Testis (tissue), 2 donors: ENCODE measurements at regions not wholly inside any gene's neighbourhood (a gene's known extent, or its start where the extent isn't known, plus 50 kb on each side); places are given as distances from the start of the nearest gene placed in this dataset.

Source experiments
- DNase-seq: peaks from one replicate; pipeline ENCODE4 v3.0.0-alpha.2; 2019
- H3K27ac ChIP-seq, 2 donors: fragments of 200-600 bp; sonication (generic); one replicate each; pipeline ENCODE4 v1.5.1; 2019
- H3K27me3 ChIP-seq: fragments of 200-600 bp; sonication (generic); one replicate; pipeline ENCODE4 v1.5.1; 2019
- H3K36me3 ChIP-seq: fragments of 200-600 bp; sonication (generic); one replicate; pipeline ENCODE4 v1.5.1; 2017; ENCODE audit warnings: low read depth; ENCODE audit errors: missing control alignments
- H3K4me1 ChIP-seq: fragments of 200-600 bp; sonication (generic); one replicate; pipeline ENCODE4 v1.5.1; 2019
- H3K4me3 ChIP-seq, 2 donors: fragments of 200-600 bp; sonication (generic); one replicate each; pipeline ENCODE4 v1.5.1; 2017 to 2019
- H3K9me3 ChIP-seq: fragments of 200-600 bp; sonication (generic); one replicate; pipeline ENCODE4 v1.5.1; 2017
- POLR2A ChIP-seq: fragments of 450-650 bp; IDR thresholded peaks from one replicate; pipeline ENCODE4 v1.6.1; 2017; ENCODE audit warnings: antibody characterized with exemption, mild to moderate bottlenecking, moderate library complexity
- WGBS, 2 donors: methylation state at CpG; one replicate each; pipeline ENCODE4 v1.1.5; 2018; 5-methylcytosine and 5-hydroxymethylcytosine counted together
- intact Hi-C: fragments of 100-400 bp; cut with DNase I; formaldehyde crosslinking; loops from one replicate; pipeline ENCODE4 v1.15.1; 2023; ENCODE audit warnings: low total_unique reads
- TF ChIP-seq, protein P1 (sequence below), 3 experiments: fragments of 450-650 bp in 2 of 3; fragments of 200-600 bp in 1 of 3; sonication (generic) in 1 of 3; IDR thresholded peaks; one replicate each; pipeline ENCODE4 v1.5.1; 2016 to 2019; ENCODE audit warnings: antibody characterized with exemption in 3 of 3, mild to moderate bottlenecking in 2 of 3, moderate library complexity in 1 of 3

DNA sequence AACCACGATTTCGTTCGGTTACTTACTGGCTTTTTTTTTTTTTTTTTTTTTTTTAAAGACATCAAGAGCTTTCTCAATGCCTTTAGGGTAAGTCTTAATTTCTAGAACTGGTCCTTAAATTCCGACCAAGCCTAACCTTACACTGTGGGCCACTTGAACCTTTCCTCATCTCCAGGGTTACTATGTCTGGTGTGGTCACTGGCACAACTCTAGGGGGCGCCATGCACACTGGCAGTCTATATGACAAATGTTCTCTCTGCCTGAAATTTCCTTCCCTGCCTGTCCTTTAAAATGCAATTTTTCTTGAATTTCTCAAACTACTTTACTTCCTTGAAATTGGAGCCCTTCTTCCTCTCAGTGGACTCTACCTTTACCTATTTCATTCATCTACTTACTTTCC, 227.4 kb downstream of the KLF5 start:
- Histone ChIP-seq H3K9me3 (no peaks in the 10 kb centered on the region), H3K4me1 (no peaks in the 10 kb centered on the region), H3K4me3 (no peak overlapping the region), H3K27me3 (no peaks in the 10 kb centered on the region), H3K36me3 (no peaks in the 10 kb centered on the region), H3K27ac (no peak overlapping the region)
- DNase-seq = no peak
- WGBS, 2 donors = 88 to 90% methylated on average over 5 of the region's 5 CpGs
- intact Hi-C loops = no loop called here
- no peak for TF ChIP-seq POLR2A
- TF ChIP-seq, protein P1, sequence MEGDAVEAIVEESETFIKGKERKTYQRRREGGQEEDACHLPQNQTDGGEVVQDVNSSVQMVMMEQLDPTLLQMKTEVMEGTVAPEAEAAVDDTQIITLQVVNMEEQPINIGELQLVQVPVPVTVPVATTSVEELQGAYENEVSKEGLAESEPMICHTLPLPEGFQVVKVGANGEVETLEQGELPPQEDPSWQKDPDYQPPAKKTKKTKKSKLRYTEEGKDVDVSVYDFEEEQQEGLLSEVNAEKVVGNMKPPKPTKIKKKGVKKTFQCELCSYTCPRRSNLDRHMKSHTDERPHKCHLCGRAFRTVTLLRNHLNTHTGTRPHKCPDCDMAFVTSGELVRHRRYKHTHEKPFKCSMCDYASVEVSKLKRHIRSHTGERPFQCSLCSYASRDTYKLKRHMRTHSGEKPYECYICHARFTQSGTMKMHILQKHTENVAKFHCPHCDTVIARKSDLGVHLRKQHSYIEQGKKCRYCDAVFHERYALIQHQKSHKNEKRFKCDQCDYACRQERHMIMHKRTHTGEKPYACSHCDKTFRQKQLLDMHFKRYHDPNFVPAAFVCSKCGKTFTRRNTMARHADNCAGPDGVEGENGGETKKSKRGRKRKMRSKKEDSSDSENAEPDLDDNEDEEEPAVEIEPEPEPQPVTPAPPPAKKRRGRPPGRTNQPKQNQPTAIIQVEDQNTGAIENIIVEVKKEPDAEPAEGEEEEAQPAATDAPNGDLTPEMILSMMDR (IDR thresholded peaks at IDR 0.05) = no peak

DNA sequence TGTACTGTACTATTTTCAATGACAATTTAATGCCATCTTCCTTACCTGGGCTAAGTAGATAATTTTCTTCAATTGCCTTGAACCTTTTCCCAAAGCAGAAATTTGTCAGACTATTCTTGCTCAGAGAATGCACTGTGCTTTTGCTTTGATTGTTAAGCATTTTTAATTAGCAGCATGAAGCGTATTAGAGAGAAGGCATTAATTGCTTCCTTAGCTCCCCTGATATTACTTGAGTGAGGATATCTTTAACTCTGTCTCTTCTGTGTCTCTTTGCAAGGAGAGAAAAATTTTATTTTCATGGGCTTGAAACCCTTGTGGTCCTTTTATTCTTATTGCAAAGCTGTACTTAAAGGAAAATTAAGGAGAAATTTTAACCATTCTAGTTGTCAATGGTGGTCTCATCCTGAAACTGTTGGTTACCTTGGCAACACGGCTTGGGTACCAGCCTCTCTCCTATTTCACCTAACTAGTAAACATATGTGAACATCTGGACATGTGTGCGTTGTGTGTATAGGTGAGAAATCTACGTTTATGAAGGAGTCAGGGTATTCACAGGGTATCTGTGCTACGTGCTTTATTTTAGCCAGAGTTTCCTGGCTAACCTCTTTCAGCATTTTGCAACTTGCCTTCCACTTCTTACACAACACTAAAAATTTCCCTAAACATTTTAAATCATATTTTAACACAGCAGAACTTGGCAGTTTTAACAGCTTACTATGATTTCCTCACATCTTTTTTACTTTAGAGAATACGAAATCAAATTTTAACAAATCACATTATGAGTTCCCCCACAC, 225.5 kb downstream of the KLF5 start:
- TF ChIP-seq, protein P1 (IDR thresholded peaks at IDR 0.05) = no peak
- no peak for TF ChIP-seq POLR2A
- no peaks in the 10 kb centered on the region for H3K27me3 ChIP-seq
- no peak for DNase-seq
- no peak overlapping the region for H3K4me3 ChIP-seq
- H3K36me3 ChIP-seq = no peaks in the 10 kb centered on the region
- intact Hi-C loops = no loop called here
- H3K9me3 ChIP-seq = no peaks in the 10 kb centered on the region
- no peaks in the 10 kb centered on the region for H3K4me1 ChIP-seq
- 82 to 84% methylated on average over 6 of the region's 6 CpGs for WGBS, 2 donors
- H3K27ac ChIP-seq = no peak overlapping the region

DNA sequence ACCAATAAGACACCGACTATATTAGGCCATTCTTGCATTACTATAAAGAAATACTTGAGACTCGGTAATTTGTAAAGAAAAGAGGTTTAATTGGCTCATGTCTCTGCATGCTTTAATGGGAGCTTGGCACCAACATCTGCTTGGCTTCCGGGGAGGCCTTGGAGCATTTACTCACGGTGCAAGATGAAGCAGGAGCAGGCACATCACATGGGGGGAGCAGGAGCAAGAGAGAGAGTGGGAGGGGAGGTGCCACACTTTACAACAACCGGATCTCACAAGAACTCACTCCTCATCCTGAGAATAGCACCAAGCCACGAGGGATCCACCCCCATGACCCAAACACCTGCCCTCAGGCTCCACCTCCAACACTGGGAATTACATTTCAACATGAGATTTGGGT, 224.8 kb downstream of the KLF5 start:
- WGBS, 2 donors = 76 to 85% methylated on average over 6 of the region's 6 CpGs
- no peak overlapping the region for H3K27ac ChIP-seq
- H3K4me3 ChIP-seq = no peak overlapping the region
- TF ChIP-seq, protein P1 (IDR thresholded peaks at IDR 0.05) = no peak
- no peak for TF ChIP-seq POLR2A
- no peaks in the 10 kb centered on the region for H3K27me3 ChIP-seq
- no peaks in the 10 kb centered on the region for H3K36me3 ChIP-seq
- H3K9me3 ChIP-seq = no peaks in the 10 kb centered on the region
- intact Hi-C loops = no loop called here
- no peak for DNase-seq
- H3K4me1 ChIP-seq = no peaks in the 10 kb centered on the region

DNA sequence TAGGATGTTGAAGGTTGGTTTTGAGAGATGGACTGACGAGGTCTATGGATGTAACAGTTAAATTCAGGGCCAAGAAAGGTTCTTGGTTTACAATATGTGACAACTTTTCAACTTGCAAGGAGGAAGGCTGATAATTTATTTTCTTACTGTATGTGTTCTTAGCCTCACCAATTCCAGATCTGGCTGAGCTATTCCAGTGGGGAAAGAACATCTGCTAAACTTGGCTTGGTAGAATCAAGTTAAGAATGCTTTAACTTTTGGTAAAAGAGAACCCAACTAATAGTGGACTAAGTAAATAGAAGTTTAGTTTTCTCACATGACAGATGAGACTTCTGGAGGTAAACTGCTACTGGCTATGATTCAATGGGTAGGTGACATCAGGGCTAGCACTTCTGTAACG, 222.9 kb downstream of the KLF5 start:
- no peaks in the 10 kb centered on the region for H3K27me3 ChIP-seq
- WGBS, 2 donors = 90 to 92% methylated on average over 2 of the region's 2 CpGs
- no peak for DNase-seq
- no peak overlapping the region for H3K27ac ChIP-seq
- intact Hi-C loops = no loop called here
- H3K4me1 ChIP-seq = no peaks in the 10 kb centered on the region
- no peak for TF ChIP-seq POLR2A
- TF ChIP-seq, protein P1 (IDR thresholded peaks at IDR 0.05) = no peak
- H3K9me3 ChIP-seq = no peaks in the 10 kb centered on the region
- no peaks in the 10 kb centered on the region for H3K36me3 ChIP-seq
- no peak overlapping the region for H3K4me3 ChIP-seq

DNA sequence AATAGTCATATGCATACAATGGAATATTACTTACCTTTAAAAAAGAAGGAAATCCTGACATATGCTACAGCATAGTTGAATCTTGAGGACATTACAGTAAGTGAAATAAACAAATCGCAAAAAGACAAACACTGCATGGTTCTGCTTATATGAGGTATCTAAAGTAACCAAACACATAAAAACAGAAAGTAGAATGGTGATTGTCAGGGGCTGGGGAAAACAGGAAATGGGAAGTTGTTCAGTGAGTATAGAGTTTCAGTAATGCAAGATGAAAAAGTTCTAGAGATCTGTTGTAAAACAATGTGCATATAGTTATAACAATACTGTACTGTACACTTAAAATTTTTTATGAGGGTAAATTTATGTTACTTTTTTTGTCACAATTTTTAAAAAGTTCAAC, 219.4 kb downstream of the KLF5 start:
- Histone ChIP-seq H3K27ac (no peak overlapping the region), H3K4me3 (no peak overlapping the region), H3K27me3 (no peaks in the 10 kb centered on the region), H3K9me3 (no peaks in the 10 kb centered on the region), H3K4me1 (no peaks in the 10 kb centered on the region), H3K36me3 (no peaks in the 10 kb centered on the region)
- 97 to 100% methylated on average over 1 of the region's 1 CpG for WGBS, 2 donors
- intact Hi-C loops = no loop called here
- TF ChIP-seq, protein P1 (IDR thresholded peaks at IDR 0.05) = no peak
- no peak for TF ChIP-seq POLR2A
- DNase-seq = no peak
